B cell (primary cell): ENCODE measurements at regions not wholly inside any gene's neighbourhood (a gene's known extent, or its start where the extent isn't known, plus 50 kb on each side); places are given as distances from the start of the nearest gene placed in this dataset.

ENCODE experiments used
- ATAC-seq: fragments of 200-7000 bp; cut with Tn5 transposase; one replicate; pipeline ENCODE4 v1.10.0; 2021; ENCODE audit warnings: low read depth, mild to moderate bottlenecking, moderate number of reproducible peaks, moderate library complexity
- CTCF ChIA-PET: fragments of 350-600 bp; sonication (Branson Sonifier 250); formaldehyde crosslinking; loops from one replicate; lab custom pipeline; 2021; ENCODE audit warnings: antibody characterized with exemption, inconsistent platforms; lab: Charles Lee
- POLR2A ChIA-PET: fragments of 350-600 bp; sonication (Branson Sonifier 250); formaldehyde crosslinking; loops from one replicate; lab custom pipeline; 2021; ENCODE audit warnings: antibody characterized with exemption; lab: Charles Lee
- DNase-seq: peaks from one replicate; pipeline ENCODE4 v3.0.0; 2013
- H2AFZ ChIP-seq: 2 replicates; pipeline ENCODE4 v1.6.1; 2012; ENCODE audit warnings: mild to moderate bottlenecking, low read depth, low read length; ENCODE audit not compliant: insufficient read depth, poor library complexity, severe bottlenecking
- H3K27ac ChIP-seq, 2 donors: 1 replicate in 1 of 2; 2 replicates in 1 of 2; pipeline ENCODE4 v1.5.1; 2012 to 2013; ENCODE audit warnings: low read length in 2 of 2, mild to moderate bottlenecking in 2 of 2, moderate library complexity in 1 of 2
- H3K27me3 ChIP-seq, 4 experiments: fragments of 200-600 bp in 1 of 4; sonication (generic) in 1 of 4; replicated peaks in 1 of 4; 1 replicate in 2 of 4; 2 replicates in 2 of 4; pipeline versions ENCODE4 v1.6.1 to v1.7.0; 2013 to 2016; ENCODE audit warnings: low read length in 3 of 4, mild to moderate bottlenecking in 2 of 4, mixed read lengths in 1 of 4, moderate library complexity in 1 of 4; ENCODE audit not compliant: insufficient read depth in 4 of 4, control insufficient read depth in 3 of 4; ENCODE audit errors: control extremely low read depth in 1 of 4
- H3K36me3 ChIP-seq, 2 experiments: replicated peaks in 1 of 2; 1 replicate in 1 of 2; 2 replicates in 1 of 2; pipeline versions ENCODE4 v1.6.1 to v1.7.1; 2013; ENCODE audit warnings: low read length in 1 of 2; ENCODE audit not compliant: insufficient read depth in 2 of 2, control insufficient read depth in 1 of 2; ENCODE audit errors: control extremely low read depth in 1 of 2, extremely low read depth in 1 of 2
- H3K4me1 ChIP-seq, 2 donors: fragments of 200-600 bp in 1 of 2; sonication (generic) in 1 of 2; 1 replicate in 1 of 2; 2 replicates in 1 of 2; pipeline versions ENCODE4 v1.5.1 to v1.6.1; 2013 to 2017; ENCODE audit warnings: low read length in 2 of 2; ENCODE audit not compliant: control insufficient read depth in 2 of 2, insufficient read depth in 2 of 2
- H3K4me2 ChIP-seq: replicated peaks from 2 replicates; pipeline ENCODE3; 2012; ENCODE audit warnings: mild to moderate bottlenecking, low read depth, low read length; ENCODE audit not compliant: poor library complexity, severe bottlenecking
- H3K4me3 ChIP-seq, 5 experiments: fragments of 200-600 bp in 1 of 5; sonication (generic) in 1 of 5; 1 replicate in 3 of 5; 2 replicates in 2 of 5; pipeline versions ENCODE4 v1.5.1 to v1.7.0; 2011 to 2016; ENCODE audit warnings: low read length in 4 of 5, mild to moderate bottlenecking in 4 of 5, low read depth in 2 of 5, control low read depth in 1 of 5, moderate library complexity in 1 of 5; ENCODE audit not compliant: insufficient read depth in 1 of 5; ENCODE audit errors: control extremely low read depth in 1 of 5, extremely low read depth in 1 of 5
- H3K79me2 ChIP-seq: fragments of 200-600 bp; sonication (generic); one replicate; pipeline ENCODE4 v1.6.0; 2016; ENCODE audit warnings: low read length; ENCODE audit not compliant: control insufficient read depth, insufficient read depth
- H3K9ac ChIP-seq: fragments of 200-600 bp; sonication (generic); 2 replicates; pipeline ENCODE4 v1.6.1; 2017; ENCODE audit warnings: mild to moderate bottlenecking, low read length, moderate library complexity
- H3K9me3 ChIP-seq, 3 donors: one replicate each; pipeline versions ENCODE4 v1.6.1 to v1.7.1; 2013; ENCODE audit warnings: low read length in 2 of 3; ENCODE audit not compliant: control insufficient read depth in 2 of 3, insufficient read depth in 1 of 3; ENCODE audit errors: control extremely low read depth in 1 of 3
- H4K20me1 ChIP-seq: 2 replicates; pipeline ENCODE4 v1.6.0; 2012; ENCODE audit warnings: mild to moderate bottlenecking, low read length; ENCODE audit not compliant: insufficient read depth, control insufficient read depth, poor library complexity, severe bottlenecking
- H3K27ac Mint-ChIP-seq: one replicate; pipeline ENCODE4 v1.8.0; 2021; ENCODE audit warnings: mixed read lengths
- H3K27me3 Mint-ChIP-seq: one replicate; pipeline ENCODE4 v1.8.0; 2021; ENCODE audit warnings: mixed read lengths
- H3K4me1 Mint-ChIP-seq: one replicate; pipeline ENCODE4 v1.8.0; 2021; ENCODE audit warnings: mixed read lengths
- H3K4me3 Mint-ChIP-seq: one replicate; pipeline ENCODE4 v1.8.0; 2021; ENCODE audit warnings: mixed read lengths
- H3K9me3 Mint-ChIP-seq: one replicate; pipeline ENCODE4 v1.8.0; 2022; ENCODE audit warnings: mixed read lengths; ENCODE audit not compliant: insufficient read depth
- EZH2 ChIP-seq: IDR thresholded peaks from 2 replicates; pipeline ENCODE4 v1.6.1; 2012; ENCODE audit warnings: borderline replicate concordance, low read depth, mild to moderate bottlenecking, moderate library complexity, low read length; ENCODE audit not compliant: insufficient read depth, poor library complexity, severe bottlenecking
- WGBS: methylation state at CpG from one replicate; pipeline ENCODE4 v1.1.5; 2013; ENCODE audit warnings: missing lambda C conversion rate; ENCODE audit not compliant: insufficient coverage; 5-methylcytosine and 5-hydroxymethylcytosine counted together
- intact Hi-C: fragments of 100-400 bp; cut with micrococcal nuclease; formaldehyde crosslinking; loops from one replicate; pipeline ENCODE4 v1.10.0; 2022
- TF ChIP-seq, protein P1 (sequence below): fragments of 200-600 bp; IDR thresholded peaks from one replicate; pipeline ENCODE4 v1.8.0; 2022; ENCODE audit warnings: antibody characterized with exemption, mild to moderate bottlenecking

DNA sequence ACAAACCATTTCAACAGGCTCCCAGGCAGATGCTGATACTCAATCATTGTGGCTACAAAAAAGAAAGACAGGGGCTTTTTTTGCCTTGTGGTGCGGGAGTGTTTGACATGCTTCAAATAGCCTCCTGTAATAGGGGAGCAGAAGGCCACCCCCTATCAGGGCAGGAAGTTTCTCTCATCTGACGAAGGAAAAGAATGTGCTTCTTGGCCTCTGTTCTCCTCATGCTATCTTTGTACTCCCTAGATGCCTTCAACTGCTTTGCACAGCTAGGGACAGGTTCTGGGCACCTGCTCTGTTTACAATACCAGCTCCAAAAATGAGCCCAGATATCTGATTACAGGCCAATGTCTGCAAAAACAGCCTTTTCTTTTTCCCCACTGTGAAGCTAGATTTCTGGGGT is 391.1 kb downstream of the STIM2 start:
- no peak overlapping the region for H3K4me3 Mint-ChIP-seq

DNA sequence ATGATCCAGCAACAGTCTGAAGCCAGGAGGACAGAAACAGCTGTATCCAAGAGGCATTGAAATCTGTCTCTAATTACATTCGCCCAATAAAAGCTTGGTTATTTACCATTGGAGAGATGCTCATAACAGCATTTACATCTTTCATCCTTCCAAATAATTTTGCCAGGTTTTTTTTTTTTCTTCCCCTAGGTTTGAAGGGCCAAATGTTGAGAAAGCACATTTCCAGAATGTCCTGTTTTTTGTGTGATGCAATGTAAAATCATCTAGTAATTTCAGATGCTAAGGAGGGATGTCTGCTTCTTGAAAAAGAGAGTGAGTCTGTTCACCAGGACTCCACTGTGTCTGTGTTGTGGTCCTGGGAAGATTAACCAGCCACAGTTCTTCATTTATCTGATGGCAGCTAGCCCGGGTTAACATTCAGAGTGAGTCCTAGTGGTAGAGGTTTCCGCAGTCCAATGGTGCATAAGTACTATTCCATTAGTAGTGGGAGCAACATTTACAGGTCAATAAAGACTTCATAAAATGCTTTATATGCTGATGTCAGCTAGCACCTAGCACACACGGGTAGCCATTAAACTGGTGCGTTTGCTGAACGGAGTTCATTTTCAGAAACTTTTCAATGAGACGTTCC is 406.8 kb downstream of the STIM2 start:
- H3K27me3 ChIP-seq = no peaks in the 10 kb centered on the region
- TF ChIP-seq, protein P1, sequence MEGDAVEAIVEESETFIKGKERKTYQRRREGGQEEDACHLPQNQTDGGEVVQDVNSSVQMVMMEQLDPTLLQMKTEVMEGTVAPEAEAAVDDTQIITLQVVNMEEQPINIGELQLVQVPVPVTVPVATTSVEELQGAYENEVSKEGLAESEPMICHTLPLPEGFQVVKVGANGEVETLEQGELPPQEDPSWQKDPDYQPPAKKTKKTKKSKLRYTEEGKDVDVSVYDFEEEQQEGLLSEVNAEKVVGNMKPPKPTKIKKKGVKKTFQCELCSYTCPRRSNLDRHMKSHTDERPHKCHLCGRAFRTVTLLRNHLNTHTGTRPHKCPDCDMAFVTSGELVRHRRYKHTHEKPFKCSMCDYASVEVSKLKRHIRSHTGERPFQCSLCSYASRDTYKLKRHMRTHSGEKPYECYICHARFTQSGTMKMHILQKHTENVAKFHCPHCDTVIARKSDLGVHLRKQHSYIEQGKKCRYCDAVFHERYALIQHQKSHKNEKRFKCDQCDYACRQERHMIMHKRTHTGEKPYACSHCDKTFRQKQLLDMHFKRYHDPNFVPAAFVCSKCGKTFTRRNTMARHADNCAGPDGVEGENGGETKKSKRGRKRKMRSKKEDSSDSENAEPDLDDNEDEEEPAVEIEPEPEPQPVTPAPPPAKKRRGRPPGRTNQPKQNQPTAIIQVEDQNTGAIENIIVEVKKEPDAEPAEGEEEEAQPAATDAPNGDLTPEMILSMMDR = no peak
- TF ChIP-seq EZH2 = no peak
- ChIA-PET CTCF (no interaction called here), POLR2A (no interaction called here)
- H3K36me3 ChIP-seq = no peaks in the 10 kb centered on the region
- no peaks in the 10 kb centered on the region for H3K79me2 ChIP-seq
- H3K27ac Mint-ChIP-seq = no peak overlapping the region
- H3K9ac ChIP-seq = no peak overlapping the region
- H3K9me3 Mint-ChIP-seq = no peaks in the 10 kb centered on the region
- no peak overlapping the region for H3K27ac ChIP-seq
- no peaks in the 10 kb centered on the region for H3K4me1 ChIP-seq
- intact Hi-C loops = no loop called here
- DNase-seq (no peak), ATAC-seq (no peak)
- peaks cover 4% of the 10 kb centered on the region for H3K27me3 Mint-ChIP-seq
- no peaks in the 10 kb centered on the region for H3K4me1 Mint-ChIP-seq
- no peak overlapping the region for H2AFZ ChIP-seq
- 74% methylated on average over 5 of the region's 7 CpGs for WGBS
- H4K20me1 ChIP-seq = no peaks in the 10 kb centered on the region
- no peak overlapping the region for H3K4me2 ChIP-seq
- H3K4me3 ChIP-seq = no peak overlapping the region
- no peak overlapping the region for H3K4me3 Mint-ChIP-seq
- no peaks in the 10 kb centered on the region for H3K9me3 ChIP-seq

More for the DNA sequence above, 391.1 kb downstream of the STIM2 start:
- no peaks in the 10 kb centered on the region for H3K4me1 Mint-ChIP-seq
- intact Hi-C loops = no loop called here
- no peaks in the 10 kb centered on the region for H3K36me3 ChIP-seq
- ChIA-PET POLR2A (no interaction called here), CTCF (no interaction called here)
- no peaks in the 10 kb centered on the region for H3K79me2 ChIP-seq
- H3K27ac ChIP-seq = no peak overlapping the region
- 62% methylated on average over 2 of the region's 2 CpGs for WGBS
- H3K9me3 Mint-ChIP-seq = no peaks in the 10 kb centered on the region
- H3K9ac ChIP-seq = no peak overlapping the region
- H3K4me1 ChIP-seq = no peaks in the 10 kb centered on the region
- TF ChIP-seq, protein P1 = no peak
- TF ChIP-seq EZH2 = no peak
- no peaks in the 10 kb centered on the region for H3K9me3 ChIP-seq
- H3K27me3 ChIP-seq = no peaks in the 10 kb centered on the region
- H4K20me1 ChIP-seq = no peaks in the 10 kb centered on the region
- H2AFZ ChIP-seq = no peak overlapping the region
- H3K27ac Mint-ChIP-seq = no peak overlapping the region
- no peaks in the 10 kb centered on the region for H3K27me3 Mint-ChIP-seq
- ATAC-seq (no peak), DNase-seq (no peak)
- H3K4me3 ChIP-seq = no peak overlapping the region
- no peak overlapping the region for H3K4me2 ChIP-seq
